ENCODE measurements at regions not wholly inside any gene's neighbourhood (a gene's known extent, or its start where the extent isn't known, plus 50 kb on each side); places are given as distances from the start of the nearest gene placed in this dataset.

- DNase-seq (peak; percentile 26), ATAC-seq (no peak)
- no peaks in the 10 kb centered on the region for H3K9me2 ChIP-seq (replicated peaks; ENCODE audit: low read length)
- no peak overlapping the region for H2AFZ ChIP-seq (ENCODE audit: low read length)
- 0 out of 2 replicates have a peak, but pooled peaks cover 6% of the 10 kb centered on the region for H3K4me1 ChIP-seq (ENCODE audit: insufficient read depth, low read length)
- no peaks in the 10 kb centered on the region for H3F3A ChIP-seq (ENCODE audit: low read length, unreplicated experiment)
- H3K27me3 ChIP-seq (ENCODE audit: low read length): peaks cover 5% of the 10 kb centered on the region; the same call in 1 of the 2 replicates
- ChIA-PET CTCF (no interaction called here), POLR2A (ENCODE audit: unreplicated experiment) (no interaction called here)
- H3K79me2 ChIP-seq (ENCODE audit: low read length): no peaks in the 10 kb centered on the region
- intact Hi-C loops (cut with micrococcal nuclease): no loop called here
- no peak overlapping the region for H3K27ac ChIP-seq (ENCODE audit: low read length)
- no peaks in the 10 kb centered on the region for H3K9me3 ChIP-seq (ENCODE audit: low read length)
- no peak overlapping the region for H3K4me3 ChIP-seq (ENCODE audit: low read length)
- BruUV-seq (replicated peaks): no TSS peak
- H3K36me3 ChIP-seq (ENCODE audit: low read depth, low read length): no peaks in the 10 kb centered on the region
- TF ChIP-seq EZH2phosphoT487 (IDR thresholded peaks at IDR 0.05; ENCODE audit: borderline replicate concordance, low read length) (no peak), CTCF (conservative IDR thresholded peaks at IDR 0.05; ENCODE audit: low read depth, low read length) (no peak), EZH2 (IDR thresholded peaks at IDR 0.05; ENCODE audit: low read length, unreplicated experiment) (no peak)
- H4K20me1 ChIP-seq (ENCODE audit: low read length): no peaks in the 10 kb centered on the region
- H3K9ac ChIP-seq (ENCODE audit: low read length): no peak overlapping the region
- H3K4me2 ChIP-seq (ENCODE audit: low read length): no peak overlapping the region
Observed at GRCh38 chr16:73420676-73421075, 372.7 kb upstream of the ZFHX3 start.

GRCh38 chr16:73420244-73420643 lies 372.3 kb upstream of the ZFHX3 start:
- H3K36me3 ChIP-seq (ENCODE audit: low read depth, low read length): no peaks in the 10 kb centered on the region
- H3K4me3 ChIP-seq (ENCODE audit: low read length): no peak overlapping the region
- no peak for TF ChIP-seq EZH2 (IDR thresholded peaks at IDR 0.05; ENCODE audit: low read length, unreplicated experiment)
- TF ChIP-seq CTCF (conservative IDR thresholded peaks at IDR 0.05; ENCODE audit: low read depth, low read length): no peak
- no peak for TF ChIP-seq EZH2phosphoT487 (IDR thresholded peaks at IDR 0.05; ENCODE audit: borderline replicate concordance, low read length)
- H3K4me1 ChIP-seq (ENCODE audit: insufficient read depth, low read length): 0 out of 2 replicates have a peak, but pooled peaks cover 6% of the 10 kb centered on the region
- H2AFZ ChIP-seq (ENCODE audit: low read length): no peak overlapping the region
- H3K79me2 ChIP-seq (ENCODE audit: low read length): no peaks in the 10 kb centered on the region
- H3K9me3 ChIP-seq (ENCODE audit: low read length): no peaks in the 10 kb centered on the region
- no peaks in the 10 kb centered on the region for H3K9me2 ChIP-seq (replicated peaks; ENCODE audit: low read length)
- intact Hi-C loops (cut with micrococcal nuclease): no loop called here
- H3F3A ChIP-seq (ENCODE audit: low read length, unreplicated experiment): no peaks in the 10 kb centered on the region
- POLR2A ChIA-PET (ENCODE audit: unreplicated experiment): no interaction called here
- CTCF ChIA-PET: no interaction called here
- no peak for ATAC-seq
- no peak for DNase-seq
- peaks cover 5% of the 10 kb centered on the region; the same call in 1 of the 2 replicates for H3K27me3 ChIP-seq (ENCODE audit: low read length)
- BruUV-seq (replicated peaks): no TSS peak
- H3K27ac ChIP-seq (ENCODE audit: low read length): no peak overlapping the region
- H4K20me1 ChIP-seq (ENCODE audit: low read length): no peaks in the 10 kb centered on the region
- H3K9ac ChIP-seq (ENCODE audit: low read length): no peak overlapping the region
- H3K4me2 ChIP-seq (ENCODE audit: low read length): no peak overlapping the region

GRCh38 chr16:73418691-73419090 lies 370.8 kb upstream of the ZFHX3 start:
- DNase-seq: no peak
- Histone ChIP-seq H3K4me1 (ENCODE audit: insufficient read depth, low read length) (0 out of 2 replicates have a peak, but pooled peaks cover 6% of the 10 kb centered on the region), H2AFZ (ENCODE audit: low read length) (no peak overlapping the region), H3K4me2 (ENCODE audit: low read length) (no peak overlapping the region), H3K79me2 (ENCODE audit: low read length) (no peaks in the 10 kb centered on the region), H3K9me3 (ENCODE audit: low read length) (no peaks in the 10 kb centered on the region), H3K4me3 (ENCODE audit: low read length) (no peak overlapping the region), H3F3A (ENCODE audit: low read length, unreplicated experiment) (no peaks in the 10 kb centered on the region), H3K27ac (ENCODE audit: low read length) (no peak overlapping the region), H3K36me3 (ENCODE audit: low read depth, low read length) (no peaks in the 10 kb centered on the region), H4K20me1 (ENCODE audit: low read length) (no peaks in the 10 kb centered on the region), H3K9ac (ENCODE audit: low read length) (no peak overlapping the region), H3K27me3 (ENCODE audit: low read length) (peaks cover 5% of the 10 kb centered on the region; the same call in 1 of the 2 replicates), H3K9me2 (replicated peaks; ENCODE audit: low read length) (no peaks in the 10 kb centered on the region)
- POLR2A ChIA-PET (ENCODE audit: unreplicated experiment): no interaction called here
- CTCF ChIA-PET: no interaction called here
- intact Hi-C loops (cut with micrococcal nuclease): no loop called here
- no TSS peak for BruUV-seq (replicated peaks)
- no peak for TF ChIP-seq CTCF (conservative IDR thresholded peaks at IDR 0.05; ENCODE audit: low read depth, low read length)
- ATAC-seq: no peak

All from PC-3 (cell line).